ENCODE measurements at regions not wholly inside any gene's neighbourhood (a gene's known extent, or its start where the extent isn't known, plus 50 kb on each side); places are given as distances from the start of the nearest gene placed in this dataset.

- no peak for TF ChIP-seq CTCF (IDR thresholded peaks at IDR 0.05; ENCODE audit: insufficient read depth, low read depth, low read length, missing control alignments)
- H3K4me3 ChIP-seq (ENCODE audit: low read length), result no peak overlapping the region
- DNase-seq (ENCODE audit: low read depth), result no peak
These were observed 219.5 kb downstream of the POU4F1 start for GRCh38 chr13:78383899-78384298.

GRCh38 chr13:78383071-78383484 is 220.3 kb downstream of the POU4F1 start:
- no peak for TF ChIP-seq CTCF (IDR thresholded peaks at IDR 0.05; ENCODE audit: insufficient read depth, low read depth, low read length, missing control alignments)
- no peak for DNase-seq (ENCODE audit: low read depth)
- H3K4me3 ChIP-seq (ENCODE audit: low read length), result no peak overlapping the region

GRCh38 chr13:78382491-78382890 is 220.9 kb downstream of the POU4F1 start:
- TF ChIP-seq CTCF (IDR thresholded peaks at IDR 0.05; ENCODE audit: insufficient read depth, low read depth, low read length, missing control alignments), result no peak
- no peak overlapping the region for H3K4me3 ChIP-seq (ENCODE audit: low read length)
- DNase-seq (ENCODE audit: low read depth), result no peak

GRCh38 chr13:78376822-78377221 is 226.5 kb downstream of the POU4F1 start:
- H3K4me3 ChIP-seq (ENCODE audit: low read length), result no peak overlapping the region
- no peak for DNase-seq (ENCODE audit: low read depth)
- no peak for TF ChIP-seq CTCF (IDR thresholded peaks at IDR 0.05; ENCODE audit: insufficient read depth, low read depth, low read length, missing control alignments)

- TF ChIP-seq CTCF (IDR thresholded peaks at IDR 0.05; ENCODE audit: insufficient read depth, low read depth, low read length, missing control alignments), result no peak
- no peak overlapping the region for H3K4me3 ChIP-seq (ENCODE audit: low read length)
- no peak for DNase-seq (ENCODE audit: low read depth)
These were observed 227.3 kb downstream of the POU4F1 start for GRCh38 chr13:78376033-78376432.

- H3K4me3 ChIP-seq (ENCODE audit: low read length), result no peak overlapping the region
- DNase-seq (ENCODE audit: low read depth), result no peak
- no peak for TF ChIP-seq CTCF (IDR thresholded peaks at IDR 0.05; ENCODE audit: insufficient read depth, low read depth, low read length, missing control alignments)
These were observed 230.8 kb downstream of the POU4F1 start for GRCh38 chr13:78372581-78372980.

GRCh38 chr13:78370231-78370630 is 233.1 kb downstream of the POU4F1 start:
- H3K4me3 ChIP-seq (ENCODE audit: low read length), result no peak overlapping the region
- DNase-seq (ENCODE audit: low read depth), result no peak
- TF ChIP-seq CTCF (IDR thresholded peaks at IDR 0.05; ENCODE audit: insufficient read depth, low read depth, low read length, missing control alignments), result no peak

Measured in epithelial cell of esophagus (primary cell).